ENCODE measurements at regions not wholly inside any gene's neighbourhood (a gene's known extent, or its start where the extent isn't known, plus 50 kb on each side); places are given as distances from the start of the nearest gene placed in this dataset.

DNA sequence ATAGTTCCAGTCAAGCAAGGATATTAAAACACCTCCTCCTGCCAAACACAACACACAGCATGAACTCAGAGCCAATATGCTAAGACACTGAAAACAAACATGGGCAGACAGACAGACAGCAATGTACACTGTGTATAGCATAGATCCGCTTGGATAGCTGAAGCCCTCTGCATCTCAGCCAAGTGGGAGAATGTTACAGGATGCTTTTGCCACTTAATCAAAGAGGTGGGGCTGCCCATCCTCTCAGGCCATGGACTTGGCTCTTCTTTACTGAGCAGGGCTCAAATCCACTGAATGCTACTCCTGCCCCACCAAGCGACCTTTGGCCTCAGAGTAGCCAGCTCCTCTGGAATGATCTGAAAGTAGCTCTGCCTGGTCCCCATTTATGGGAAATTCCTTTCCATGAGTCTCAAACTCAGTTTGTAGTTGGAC is 64.7 kb upstream of the NGF start:
- peaks cover 0 to 32% (median 0%) of the 10 kb centered on the region in 4 donors for H3K4me1 ChIP-seq
- H3K9me3 ChIP-seq, result peaks cover 0 to 5% (median 0%) of the 10 kb centered on the region in 4 donors
- H3K36me3 ChIP-seq, result no peaks in the 10 kb centered on the region
- TF ChIP-seq EP300 (IDR thresholded peaks at IDR 0.05), result no peak
- TF ChIP-seq POLR2A (IDR thresholded peaks at IDR 0.05), result no peak
- TF ChIP-seq, protein P1, sequence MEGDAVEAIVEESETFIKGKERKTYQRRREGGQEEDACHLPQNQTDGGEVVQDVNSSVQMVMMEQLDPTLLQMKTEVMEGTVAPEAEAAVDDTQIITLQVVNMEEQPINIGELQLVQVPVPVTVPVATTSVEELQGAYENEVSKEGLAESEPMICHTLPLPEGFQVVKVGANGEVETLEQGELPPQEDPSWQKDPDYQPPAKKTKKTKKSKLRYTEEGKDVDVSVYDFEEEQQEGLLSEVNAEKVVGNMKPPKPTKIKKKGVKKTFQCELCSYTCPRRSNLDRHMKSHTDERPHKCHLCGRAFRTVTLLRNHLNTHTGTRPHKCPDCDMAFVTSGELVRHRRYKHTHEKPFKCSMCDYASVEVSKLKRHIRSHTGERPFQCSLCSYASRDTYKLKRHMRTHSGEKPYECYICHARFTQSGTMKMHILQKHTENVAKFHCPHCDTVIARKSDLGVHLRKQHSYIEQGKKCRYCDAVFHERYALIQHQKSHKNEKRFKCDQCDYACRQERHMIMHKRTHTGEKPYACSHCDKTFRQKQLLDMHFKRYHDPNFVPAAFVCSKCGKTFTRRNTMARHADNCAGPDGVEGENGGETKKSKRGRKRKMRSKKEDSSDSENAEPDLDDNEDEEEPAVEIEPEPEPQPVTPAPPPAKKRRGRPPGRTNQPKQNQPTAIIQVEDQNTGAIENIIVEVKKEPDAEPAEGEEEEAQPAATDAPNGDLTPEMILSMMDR (IDR thresholded peaks at IDR 0.05), result no peak
- no peak for DNase-seq (ENCODE audit: low spot score in 2 of 2)
- no peak overlapping the region for H3K4me3 ChIP-seq
- no peak overlapping the region for H3K27ac ChIP-seq
- no peaks in the 10 kb centered on the region for H3K27me3 ChIP-seq
- WGBS, 2 donors, result 59 to 65% methylated on average over 2 of the region's 2 CpGs

DNA sequence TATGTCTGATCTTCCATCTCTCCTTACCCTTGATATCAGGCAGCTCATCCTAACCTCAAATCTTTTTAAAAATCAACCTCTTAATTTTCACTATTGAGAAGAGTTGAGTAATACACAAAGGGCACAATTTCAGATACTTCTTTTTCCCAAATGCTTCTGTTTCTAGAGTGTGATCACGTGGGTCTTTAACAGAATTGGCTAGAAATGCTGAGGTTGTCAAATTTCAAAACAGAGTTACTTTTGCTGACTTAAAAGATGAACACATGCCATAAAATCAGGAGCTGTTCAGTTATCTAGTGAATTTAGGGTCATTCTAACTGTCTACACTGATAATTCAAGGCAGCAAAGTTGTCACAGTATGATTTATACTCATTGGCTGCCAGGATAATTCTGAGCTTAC is 63.6 kb upstream of the NGF start:
- H3K36me3 ChIP-seq, result no peaks in the 10 kb centered on the region

DNA sequence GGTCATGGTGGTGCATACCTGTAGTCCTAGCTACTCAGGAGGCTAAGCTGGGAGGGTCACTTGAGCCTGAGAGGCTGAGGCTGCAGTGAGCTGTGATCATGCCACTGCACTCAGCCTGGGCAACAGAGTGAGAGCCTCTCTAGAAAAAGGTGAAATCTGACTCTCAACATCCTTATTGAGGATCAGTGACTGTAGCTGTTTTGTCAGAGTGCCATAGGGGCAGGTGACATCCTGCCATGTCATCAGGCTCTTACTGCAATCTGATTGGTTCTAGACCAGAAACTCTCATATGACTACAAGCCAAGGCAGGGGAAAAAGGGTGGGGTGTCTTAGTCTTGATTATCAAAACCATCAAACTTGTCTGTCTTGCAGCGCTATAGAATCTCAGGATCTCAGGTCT is 62.8 kb upstream of the NGF start:
- DNase-seq (ENCODE audit: low spot score in 2 of 2), result no peak
- Histone ChIP-seq H3K36me3 (no peaks in the 10 kb centered on the region), H3K4me1 (peaks cover 0 to 32% (median 0%) of the 10 kb centered on the region in 4 donors), H3K4me3 (no peak overlapping the region), H3K27me3 (no peaks in the 10 kb centered on the region), H3K9me3 (no peaks in the 10 kb centered on the region), H3K27ac (no peak overlapping the region)
- 100% methylated on average over 1 of the region's 1 CpG for WGBS, 2 donors
- TF ChIP-seq EP300 (IDR thresholded peaks at IDR 0.05) (no peak), POLR2A (IDR thresholded peaks at IDR 0.05) (no peak)
- TF ChIP-seq, protein P1 (IDR thresholded peaks at IDR 0.05), result no peak

More for the DNA sequence above, 63.6 kb upstream of the NGF start:
- H3K4me3 ChIP-seq, result no peak overlapping the region
- no peak for DNase-seq (ENCODE audit: low spot score in 2 of 2)
- no peaks in the 10 kb centered on the region for H3K27me3 ChIP-seq
- WGBS, 2 donors, result 38 to 42% methylated on average over 1 of the region's 1 CpG
- no peak overlapping the region for H3K27ac ChIP-seq
- H3K9me3 ChIP-seq, result peaks cover 0 to 5% (median 0%) of the 10 kb centered on the region in 4 donors
- peaks cover 0 to 32% (median 0%) of the 10 kb centered on the region in 4 donors for H3K4me1 ChIP-seq
- TF ChIP-seq, protein P1 (IDR thresholded peaks at IDR 0.05), result no peak
- no peak for TF ChIP-seq POLR2A (IDR thresholded peaks at IDR 0.05)
- TF ChIP-seq EP300 (IDR thresholded peaks at IDR 0.05), result no peak

DNA sequence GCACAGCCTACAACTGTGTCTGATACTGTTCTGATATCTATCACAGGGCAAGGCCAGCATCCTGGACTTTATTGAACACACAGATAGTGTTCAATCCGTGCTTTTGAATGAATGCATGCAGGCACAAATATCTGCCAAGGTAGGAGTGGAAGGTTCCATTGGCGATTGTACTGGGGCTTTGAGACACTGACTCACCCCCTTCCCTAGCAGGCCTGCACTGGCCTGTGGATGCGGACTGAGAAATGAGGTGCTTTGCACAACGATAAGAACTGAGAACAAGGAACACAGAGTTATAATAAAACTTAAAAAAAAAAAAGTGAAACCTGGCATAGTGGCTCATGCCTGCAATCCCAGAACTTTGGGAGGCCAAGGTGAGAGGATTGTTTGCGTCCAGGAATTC is 62.4 kb upstream of the NGF start:
- no peak for DNase-seq (ENCODE audit: low spot score in 2 of 2)
- Histone ChIP-seq H3K9me3 (no peaks in the 10 kb centered on the region), H3K36me3 (no peaks in the 10 kb centered on the region), H3K27ac (no peak overlapping the region), H3K4me3 (no peak overlapping the region), H3K27me3 (no peaks in the 10 kb centered on the region), H3K4me1 (peaks cover 0 to 32% (median 0%) of the 10 kb centered on the region in 4 donors)
- 92 to 93% methylated on average over 5 of the region's 5 CpGs for WGBS, 2 donors
- no peak for TF ChIP-seq EP300 (IDR thresholded peaks at IDR 0.05)
- TF ChIP-seq, protein P1 (IDR thresholded peaks at IDR 0.05), result no peak
- no peak for TF ChIP-seq POLR2A (IDR thresholded peaks at IDR 0.05)

DNA sequence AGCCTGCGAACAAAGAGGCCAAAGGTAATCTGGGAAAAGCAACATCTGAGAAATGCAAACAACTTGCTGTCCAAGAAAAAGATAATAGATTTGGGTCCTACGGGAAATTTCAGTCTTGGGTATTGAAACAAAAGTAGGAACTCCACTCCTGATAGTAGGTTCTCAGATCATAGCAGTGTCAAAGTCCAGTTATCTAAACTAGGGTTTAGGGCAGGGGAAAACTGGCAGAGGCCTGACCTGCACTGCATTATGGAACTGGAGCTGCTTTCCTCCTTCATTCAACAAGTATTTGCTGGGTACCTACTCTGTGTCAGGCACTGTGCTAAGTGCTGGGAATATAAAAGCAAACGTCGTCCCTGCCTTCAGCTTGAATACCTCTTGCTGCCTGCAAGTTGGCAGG is 60.7 kb upstream of the NGF start:
- no peaks in the 10 kb centered on the region for H3K36me3 ChIP-seq
- H3K27me3 ChIP-seq, result no peaks in the 10 kb centered on the region
- H3K4me1 ChIP-seq, result peaks cover 0 to 24% (median 0%) of the 10 kb centered on the region in 4 donors
- H3K9me3 ChIP-seq, result no peaks in the 10 kb centered on the region
- no peak overlapping the region for H3K4me3 ChIP-seq
- TF ChIP-seq, protein P1 (IDR thresholded peaks at IDR 0.05), result no peak
- no peak for DNase-seq (ENCODE audit: low spot score in 2 of 2)
- H3K27ac ChIP-seq, result no peak overlapping the region
- 66 to 69% methylated on average over 4 of the region's 4 CpGs for WGBS, 2 donors
